ENCODE measurements at regions not wholly inside any gene's neighbourhood (a gene's known extent, or its start where the extent isn't known, plus 50 kb on each side); places are given as distances from the start of the nearest gene placed in this dataset.

GRCh38 chr20:60558486-60558885 lies 600.3 kb downstream of the CDH26 start:
- H3K36me3 Mint-ChIP-seq (ENCODE audit: low read depth), result no peaks in the 10 kb centered on the region
- no peak for TF ChIP-seq CTCF (conservative IDR thresholded peaks at IDR 0.05)
- DNase-seq (ENCODE audit: low read depth, low spot score), result no peak
- no peaks in the 10 kb centered on the region for H3K27me3 Mint-ChIP-seq (ENCODE audit: low read depth)
- no peaks in the 10 kb centered on the region for H3K9me3 Mint-ChIP-seq
- H3K4me3 Mint-ChIP-seq, result no peak overlapping the region
- H3K4me1 Mint-ChIP-seq, result peaks cover 8% of the 10 kb centered on the region
- H3K27ac Mint-ChIP-seq (ENCODE audit: unreplicated experiment), result no peak overlapping the region

DNA sequence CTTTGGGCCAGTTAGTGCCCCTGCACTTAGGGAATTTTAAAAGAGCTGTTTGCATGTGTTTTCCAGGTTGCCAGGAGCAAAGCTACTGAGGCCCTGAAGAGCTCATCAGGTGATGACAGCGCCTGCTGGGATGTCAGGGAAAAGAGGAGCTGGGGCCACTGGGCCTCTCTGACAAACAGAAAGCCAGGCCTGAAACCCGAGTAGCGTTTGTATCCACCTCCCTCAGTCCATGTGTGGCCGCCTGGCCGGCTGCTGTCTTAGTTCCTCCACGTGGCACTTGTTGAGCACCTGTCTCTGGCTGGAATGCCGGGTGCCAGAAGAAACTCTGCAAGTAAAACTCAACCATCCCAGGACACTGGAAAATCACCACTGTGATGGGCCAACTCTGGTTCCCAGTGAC lies 601.2 kb downstream of the CDH26 start:
- Mint-ChIP-seq H3K27ac (ENCODE audit: unreplicated experiment) (no peak overlapping the region), H3K4me3 (no peak overlapping the region), H3K27me3 (ENCODE audit: low read depth) (no peaks in the 10 kb centered on the region), H3K4me1 (peaks cover 8% of the 10 kb centered on the region), H3K9me3 (no peaks in the 10 kb centered on the region), H3K36me3 (ENCODE audit: low read depth) (no peaks in the 10 kb centered on the region)
- no peak for TF ChIP-seq CTCF (conservative IDR thresholded peaks at IDR 0.05)
- no peak for DNase-seq (ENCODE audit: low read depth, low spot score)

GRCh38 chr20:60561052-60561451 lies 602.8 kb downstream of the CDH26 start:
- DNase-seq (ENCODE audit: low read depth, low spot score), result no peak
- Mint-ChIP-seq H3K36me3 (ENCODE audit: low read depth) (no peaks in the 10 kb centered on the region), H3K9me3 (no peaks in the 10 kb centered on the region), H3K4me1 (peaks cover 8% of the 10 kb centered on the region), H3K27ac (ENCODE audit: unreplicated experiment) (no peak overlapping the region), H3K27me3 (ENCODE audit: low read depth) (no peaks in the 10 kb centered on the region), H3K4me3 (no peak overlapping the region)
- TF ChIP-seq CTCF (conservative IDR thresholded peaks at IDR 0.05), result no peak

GRCh38 chr20:60565083-60565482 lies 606.9 kb downstream of the CDH26 start:
- H3K27me3 Mint-ChIP-seq (ENCODE audit: low read depth), result no peaks in the 10 kb centered on the region
- H3K4me1 Mint-ChIP-seq, result no peaks in the 10 kb centered on the region
- H3K27ac Mint-ChIP-seq (ENCODE audit: unreplicated experiment), result no peak overlapping the region
- H3K4me3 Mint-ChIP-seq, result no peak overlapping the region
- no peaks in the 10 kb centered on the region for H3K36me3 Mint-ChIP-seq (ENCODE audit: low read depth)
- no peak for DNase-seq (ENCODE audit: low read depth, low spot score)
- H3K9me3 Mint-ChIP-seq, result no peaks in the 10 kb centered on the region
- TF ChIP-seq CTCF (conservative IDR thresholded peaks at IDR 0.05), result no peak

GRCh38 chr20:60565551-60565950 lies 607.3 kb downstream of the CDH26 start:
- TF ChIP-seq CTCF (conservative IDR thresholded peaks at IDR 0.05), result no peak
- no peak overlapping the region for H3K4me3 Mint-ChIP-seq
- H3K27me3 Mint-ChIP-seq (ENCODE audit: low read depth), result no peaks in the 10 kb centered on the region
- H3K9me3 Mint-ChIP-seq, result no peaks in the 10 kb centered on the region
- H3K36me3 Mint-ChIP-seq (ENCODE audit: low read depth), result no peaks in the 10 kb centered on the region
- no peaks in the 10 kb centered on the region for H3K4me1 Mint-ChIP-seq
- no peak for DNase-seq (ENCODE audit: low read depth, low spot score)
- H3K27ac Mint-ChIP-seq (ENCODE audit: unreplicated experiment), result no peak overlapping the region

DNA sequence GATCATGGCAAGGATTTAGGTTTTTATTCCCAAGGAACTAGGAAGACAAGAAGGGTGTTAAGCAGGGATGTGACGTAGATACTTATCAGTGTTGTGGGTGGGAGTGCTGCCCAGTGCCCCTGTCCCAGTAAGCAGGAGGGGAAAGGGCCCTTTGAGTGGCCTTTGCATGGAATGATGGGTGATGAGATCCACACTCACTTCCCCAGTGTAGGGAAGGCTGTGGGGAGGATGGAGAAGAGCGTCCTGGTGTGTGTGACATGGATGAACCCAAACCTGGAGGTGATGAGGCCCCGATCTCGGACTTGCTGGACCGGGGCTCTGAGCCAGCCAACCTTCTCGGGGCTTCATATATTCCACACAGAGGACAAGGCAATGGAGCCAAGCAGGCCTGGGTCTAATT lies 610.9 kb downstream of the CDH26 start:
- Mint-ChIP-seq H3K27ac (ENCODE audit: unreplicated experiment) (no peak overlapping the region), H3K36me3 (ENCODE audit: low read depth) (no peaks in the 10 kb centered on the region), H3K4me3 (no peak overlapping the region), H3K9me3 (no peaks in the 10 kb centered on the region), H3K4me1 (no peaks in the 10 kb centered on the region), H3K27me3 (ENCODE audit: low read depth) (no peaks in the 10 kb centered on the region)
- TF ChIP-seq CTCF (conservative IDR thresholded peaks at IDR 0.05), result no peak
- no peak for DNase-seq (ENCODE audit: low read depth, low spot score)

Data from neural crest cell (in vitro differentiated cells).